ENCODE measurements at regions not wholly inside any gene's neighbourhood (a gene's known extent, or its start where the extent isn't known, plus 50 kb on each side); places are given as distances from the start of the nearest gene placed in this dataset.

- Histone ChIP-seq H3K79me2 (ENCODE audit: control insufficient read depth, insufficient read depth, low read length) (no peaks in the 10 kb centered on the region), H3K27me3 (ENCODE audit: control insufficient read depth in 2 of 2, insufficient read depth in 2 of 2, low read length in 2 of 2) (no peaks in the 10 kb centered on the region), H2AFZ (ENCODE audit: low read depth, low read length) (no peak overlapping the region), H3K27ac (ENCODE audit: insufficient read depth, low read depth, low read length) (no peak overlapping the region), H3K4me2 (ENCODE audit: insufficient read depth, low read length) (no peak overlapping the region), H3K4me3 (replicated peaks in 1 of 3; ENCODE audit: insufficient read depth in 1 of 3, low read depth in 1 of 3, low read length in 3 of 3) (no peak overlapping the region), H3K9me1 (replicated peaks; ENCODE audit: control insufficient read depth, extremely low read depth, insufficient read depth, low read length) (no peaks in the 10 kb centered on the region), H3K36me3 (ENCODE audit: control insufficient read depth in 2 of 2, extremely low read depth in 1 of 2, insufficient read depth in 2 of 2, low read length in 2 of 2) (no peaks in the 10 kb centered on the region), H3K4me1 (ENCODE audit: control insufficient read depth, extremely low read depth, insufficient read depth, low read length) (peaks cover 11% of the 10 kb centered on the region), H3K9me3 (replicated peaks; ENCODE audit: control insufficient read depth, insufficient read depth, low read length) (no peaks in the 10 kb centered on the region), H4K20me1 (replicated peaks; ENCODE audit: control insufficient read depth, extremely low read depth, insufficient read depth, low read length) (no peaks in the 10 kb centered on the region), H3K9ac (replicated peaks; ENCODE audit: extremely low read depth, insufficient read depth, low read length) (no peak overlapping the region)
- BruUV-seq (replicated peaks): no TSS peak
- no peak for DNase-seq (ENCODE audit: low read depth, low spot score)
- ChIA-PET POLR2A (no interaction called here), CTCF (interaction anchor here (1.0 kb wide), 1 partner anchor 62 kb away, joined by 3 read pairs; no protein-coding TSS in a partner anchor)
- TF ChIP-seq EZH2 (IDR thresholded peaks at IDR 0.05; ENCODE audit: borderline replicate concordance, low read depth, low read length, severe bottlenecking) (no peak), POLR2AphosphoS5 (IDR thresholded peaks at IDR 0.05; ENCODE audit: insufficient read depth, low read depth, low read length) (no peak), JUN (IDR thresholded peaks at IDR 0.05; ENCODE audit: borderline replicate concordance, insufficient read depth, insufficient read length, low read depth) (no peak), MAX (IDR thresholded peaks at IDR 0.05; ENCODE audit: insufficient read depth, insufficient read length) (no peak), FOS (IDR thresholded peaks at IDR 0.05; ENCODE audit: borderline replicate concordance, insufficient read depth, low read length) (no peak), MYC (IDR thresholded peaks at IDR 0.05; ENCODE audit: low read depth, low read length) (no peak), CTCF (IDR thresholded peaks at IDR 0.05; ENCODE audit: extremely low read depth in 1 of 2, insufficient read depth in 1 of 2, low read depth in 1 of 2, low read length in 2 of 2) (no peak), GATA2 (IDR thresholded peaks at IDR 0.05; ENCODE audit: insufficient read depth, insufficient read length, low read depth, low read length) (no peak), POLR2A (IDR thresholded peaks at IDR 0.05; ENCODE audit: low read depth, low read length) (no peak)
- intact Hi-C loops (cut with micrococcal nuclease): loop anchor here (10.0 kb wide), 1 partner anchor 893 kb away; the partner anchor contains the start of gene ARGLU1
- dilution Hi-C loops (cut with MboI; ENCODE audit: extremely low pct_ligation_motif_present, low sequenced_read_pairs): no loop called here
- no peak for FAIRE-seq
Measured at GRCh38 chr13:107458269-107458668, 757.1 kb downstream of the LIG4 start.
